OCI-LY3 (cell line): ENCODE measurements at regions not wholly inside any gene's neighbourhood (a gene's known extent, or its start where the extent isn't known, plus 50 kb on each side); places are given as distances from the start of the nearest gene placed in this dataset.

Source experiments
- H2AFZ ChIP-seq: fragments of 200-600, 300-600 bp; shearing (Covaris generic); 2 replicates; pipeline ENCODE4 v1.6.0; 2014; ENCODE audit warnings: antibody characterized with exemption, low read depth, low read length
- H3K27ac ChIP-seq: fragments of 200-600, 300-600 bp; sonication (generic); 2 replicates; pipeline ENCODE4 v1.5.1; 2014; ENCODE audit warnings: mild to moderate bottlenecking, low read length, moderate library complexity, mixed read lengths
- H3K27me3 ChIP-seq: fragments of 200-600, 300-600 bp; sonication (generic); 2 replicates; pipeline ENCODE4 v1.6.1; 2014; ENCODE audit warnings: low read depth, low read length, mixed read lengths
- H3K36me3 ChIP-seq: fragments of 200-600, 300-600 bp; sonication (generic); replicated peaks from 2 replicates; pipeline ENCODE3; 2014; ENCODE audit warnings: low read depth, low read length, mixed read lengths
- H3K4me1 ChIP-seq: fragments of 300-600, 200-600 bp; sonication (generic); 2 replicates; pipeline ENCODE4 v1.6.1; 2014; ENCODE audit warnings: low read length, mixed read lengths
- H3K4me2 ChIP-seq: fragments of 200-600, 300-600 bp; sonication (generic); 2 replicates; pipeline ENCODE4 v1.6.1; 2014; ENCODE audit warnings: low read length, mixed read lengths
- H3K4me3 ChIP-seq: fragments of 300-600, 200-600 bp; sonication (generic); 2 replicates; pipeline ENCODE4 v1.5.1; 2014; ENCODE audit warnings: antibody characterized with exemption, mild to moderate bottlenecking, low read length, moderate library complexity
- H3K79me2 ChIP-seq: fragments of 300-600, 200-600 bp; shearing (Covaris generic); 2 replicates; pipeline ENCODE4 v1.6.1; 2014; ENCODE audit warnings: mild to moderate bottlenecking, low read length, mixed read lengths
- H3K9ac ChIP-seq: fragments of 300-600, 200-600 bp; shearing (Covaris generic); 2 replicates; pipeline ENCODE4 v1.6.0; 2014; ENCODE audit warnings: mild to moderate bottlenecking, low read length, moderate library complexity
- H3K9me3 ChIP-seq: fragments of 200-600, 300-600 bp; shearing (Covaris generic); 2 replicates; pipeline ENCODE4 v1.6.1; 2014; ENCODE audit warnings: low read length, mixed read lengths; ENCODE audit not compliant: insufficient read depth
- H4K20me1 ChIP-seq: fragments of 200-600, 300-600 bp; sonication (generic); 2 replicates; pipeline ENCODE4 v1.6.1; 2016; ENCODE audit warnings: low read length, mixed read lengths; ENCODE audit not compliant: insufficient read depth
- EZH2phosphoT487 ChIP-seq: fragments of 200-600 bp; shearing (Covaris generic); IDR thresholded peaks from 2 replicates; pipeline ENCODE4 v1.6.1; 2018; ENCODE audit warnings: antibody characterized with exemption, mixed run types, low read depth
- TF ChIP-seq, protein P1 (sequence below): fragments of 200-600, 300-600 bp; sonication (generic); IDR thresholded peaks from 2 replicates; pipeline ENCODE4 v1.5.1; 2014; ENCODE audit warnings: antibody characterized with exemption, low read length, low read depth

DNA sequence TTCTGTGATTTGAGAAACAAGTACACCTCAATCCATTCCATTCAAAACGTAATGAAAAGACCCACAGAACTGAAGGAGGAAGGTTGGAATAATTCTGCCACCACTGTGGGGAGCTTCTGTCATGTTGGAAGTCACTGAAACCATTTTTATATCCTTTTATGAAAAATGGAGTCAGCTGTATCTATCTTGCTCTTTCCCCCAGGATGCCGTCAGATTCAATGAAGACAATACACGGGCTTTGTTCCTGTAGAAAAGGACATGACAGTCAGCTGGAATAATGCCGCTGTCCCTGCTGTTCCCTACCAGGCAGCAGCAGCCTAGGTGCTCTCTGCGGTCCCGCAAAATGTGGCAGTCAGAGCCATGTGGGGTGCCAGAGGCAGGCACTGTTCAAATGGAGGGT, 52.5 kb upstream of the APCDD1 start:
- Histone ChIP-seq H3K79me2 (no peaks in the 10 kb centered on the region), H3K36me3 (no peaks in the 10 kb centered on the region), H3K4me1 (peaks cover 15% of the 10 kb centered on the region), H3K27me3 (no peaks in the 10 kb centered on the region; the same call in 1 of the 2 replicates), H3K9me3 (no peaks in the 10 kb centered on the region), H2AFZ (no peak overlapping the region), H3K9ac (no peak overlapping the region), H3K4me2 (no peak overlapping the region), H3K4me3 (no peak overlapping the region), H3K27ac (no peak overlapping the region), H4K20me1 (no peaks in the 10 kb centered on the region)
- TF ChIP-seq, protein P1, sequence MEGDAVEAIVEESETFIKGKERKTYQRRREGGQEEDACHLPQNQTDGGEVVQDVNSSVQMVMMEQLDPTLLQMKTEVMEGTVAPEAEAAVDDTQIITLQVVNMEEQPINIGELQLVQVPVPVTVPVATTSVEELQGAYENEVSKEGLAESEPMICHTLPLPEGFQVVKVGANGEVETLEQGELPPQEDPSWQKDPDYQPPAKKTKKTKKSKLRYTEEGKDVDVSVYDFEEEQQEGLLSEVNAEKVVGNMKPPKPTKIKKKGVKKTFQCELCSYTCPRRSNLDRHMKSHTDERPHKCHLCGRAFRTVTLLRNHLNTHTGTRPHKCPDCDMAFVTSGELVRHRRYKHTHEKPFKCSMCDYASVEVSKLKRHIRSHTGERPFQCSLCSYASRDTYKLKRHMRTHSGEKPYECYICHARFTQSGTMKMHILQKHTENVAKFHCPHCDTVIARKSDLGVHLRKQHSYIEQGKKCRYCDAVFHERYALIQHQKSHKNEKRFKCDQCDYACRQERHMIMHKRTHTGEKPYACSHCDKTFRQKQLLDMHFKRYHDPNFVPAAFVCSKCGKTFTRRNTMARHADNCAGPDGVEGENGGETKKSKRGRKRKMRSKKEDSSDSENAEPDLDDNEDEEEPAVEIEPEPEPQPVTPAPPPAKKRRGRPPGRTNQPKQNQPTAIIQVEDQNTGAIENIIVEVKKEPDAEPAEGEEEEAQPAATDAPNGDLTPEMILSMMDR = no peak
- TF ChIP-seq EZH2phosphoT487 = no peak

DNA sequence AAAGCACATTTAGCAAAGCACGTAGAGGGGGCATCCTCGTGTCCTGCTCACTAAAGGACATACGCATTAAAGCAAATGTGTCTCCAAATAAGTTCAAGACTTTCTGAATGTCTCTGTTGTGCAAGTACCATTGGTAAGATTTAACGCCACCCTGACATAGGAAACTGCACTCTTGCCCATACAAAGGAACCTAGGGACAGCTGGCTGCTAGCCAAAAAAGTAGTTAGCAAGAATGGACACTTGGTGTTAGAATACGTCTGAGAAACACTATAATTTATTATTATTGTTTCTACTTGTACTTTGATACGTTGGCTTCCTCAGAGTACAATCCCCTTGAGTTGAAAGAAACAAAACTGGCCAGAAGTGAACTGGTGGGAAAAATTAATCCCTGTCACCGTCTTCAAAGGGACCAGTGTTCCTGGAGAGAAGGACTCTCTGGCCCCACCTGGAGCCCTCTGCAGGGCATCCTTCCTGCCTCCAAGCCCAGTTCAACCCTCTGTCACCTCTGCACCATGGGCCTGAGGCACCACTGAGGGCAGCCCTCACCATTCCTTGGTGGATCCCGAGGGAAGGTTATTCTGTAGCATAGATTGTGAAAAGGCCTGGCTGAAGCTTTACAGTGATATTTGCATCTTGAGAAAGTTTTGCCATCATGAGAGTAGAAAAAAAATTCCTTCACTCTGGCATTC, 51.4 kb upstream of the APCDD1 start:
- TF ChIP-seq, protein P1 = no peak
- TF ChIP-seq EZH2phosphoT487 = no peak

DNA sequence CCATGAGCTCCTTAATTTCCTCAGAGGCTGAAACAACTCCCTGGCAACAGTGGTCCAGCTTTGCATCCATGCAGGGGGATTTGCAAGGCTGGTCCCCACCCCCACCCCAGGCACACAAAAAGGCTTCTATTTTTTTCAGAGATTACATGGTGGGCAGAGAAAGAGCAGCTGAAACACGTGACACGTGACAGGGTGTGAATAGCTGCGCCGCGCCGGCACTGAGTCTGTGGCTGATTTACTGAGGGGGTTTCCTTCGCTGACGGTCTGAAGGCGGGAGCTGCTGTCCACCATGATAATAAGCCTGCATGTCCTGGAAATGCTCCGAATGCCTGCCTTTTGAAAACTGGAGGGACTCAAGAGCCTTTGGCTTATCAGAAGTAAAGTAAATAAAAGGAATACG, 50.7 kb upstream of the APCDD1 start:
- peaks cover 15% of the 10 kb centered on the region for H3K4me1 ChIP-seq
- H3K27me3 ChIP-seq = peaks cover 4% of the 10 kb centered on the region; the same call in 1 of the 2 replicates
- no peaks in the 10 kb centered on the region for H3K79me2 ChIP-seq
- H3K9ac ChIP-seq = no peak overlapping the region
- H4K20me1 ChIP-seq = no peaks in the 10 kb centered on the region
- no peak overlapping the region for H3K4me3 ChIP-seq
- TF ChIP-seq, protein P1 = no peak
- no peak for TF ChIP-seq EZH2phosphoT487
- H2AFZ ChIP-seq = no peak overlapping the region
- no peak overlapping the region for H3K4me2 ChIP-seq
- no peaks in the 10 kb centered on the region for H3K9me3 ChIP-seq
- H3K27ac ChIP-seq = no peak overlapping the region
- H3K36me3 ChIP-seq = no peaks in the 10 kb centered on the region

More for the DNA sequence above, 51.4 kb upstream of the APCDD1 start:
- H4K20me1 ChIP-seq = no peaks in the 10 kb centered on the region
- no peak overlapping the region for H3K9ac ChIP-seq
- H3K27ac ChIP-seq = no peak overlapping the region
- H3K79me2 ChIP-seq = no peaks in the 10 kb centered on the region
- H2AFZ ChIP-seq = no peak overlapping the region
- no peaks in the 10 kb centered on the region for H3K9me3 ChIP-seq
- H3K4me1 ChIP-seq = peaks cover 15% of the 10 kb centered on the region
- peaks cover 2% of the 10 kb centered on the region; the same call in 1 of the 2 replicates for H3K27me3 ChIP-seq
- H3K4me2 ChIP-seq = no peak overlapping the region
- no peaks in the 10 kb centered on the region for H3K36me3 ChIP-seq
- H3K4me3 ChIP-seq = no peak overlapping the region

DNA sequence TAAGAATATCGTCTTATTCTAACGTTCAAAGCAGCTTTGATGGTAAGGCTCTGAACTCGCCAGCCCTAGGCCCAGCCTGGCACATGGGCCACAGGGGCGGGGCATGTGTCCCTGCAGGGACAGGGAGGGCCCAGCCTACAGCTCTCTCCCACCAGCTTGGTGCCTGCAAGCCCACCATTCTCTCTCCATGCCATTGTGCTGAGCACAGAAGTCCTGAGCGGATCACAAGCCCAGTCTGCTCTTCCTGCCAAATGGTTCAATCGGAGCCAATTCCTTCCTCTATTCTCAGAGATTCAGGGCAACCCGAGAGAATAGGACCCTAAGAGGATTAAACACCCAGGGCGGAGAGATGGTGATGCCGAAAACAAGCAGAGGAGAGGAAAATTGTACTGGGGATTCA, 50.3 kb upstream of the APCDD1 start:
- no peaks in the 10 kb centered on the region for H4K20me1 ChIP-seq
- peaks cover 15% of the 10 kb centered on the region for H3K4me1 ChIP-seq
- no peak overlapping the region for H3K27ac ChIP-seq
- H3K4me3 ChIP-seq = no peak overlapping the region
- H3K79me2 ChIP-seq = no peaks in the 10 kb centered on the region
- H2AFZ ChIP-seq = no peak overlapping the region
- TF ChIP-seq, protein P1 = no peak
- no peak for TF ChIP-seq EZH2phosphoT487
- no peak overlapping the region for H3K4me2 ChIP-seq
- H3K27me3 ChIP-seq = peaks cover 4% of the 10 kb centered on the region; the same call in 1 of the 2 replicates
- no peaks in the 10 kb centered on the region for H3K36me3 ChIP-seq
- no peak overlapping the region for H3K9ac ChIP-seq
- no peaks in the 10 kb centered on the region for H3K9me3 ChIP-seq
